Liver (tissue), 3 donors: ENCODE measurements at regions not wholly inside any gene's neighbourhood (a gene's known extent, or its start where the extent isn't known, plus 50 kb on each side); places are given as distances from the start of the nearest gene placed in this dataset.

Experiments used
- CTCF ChIP-seq: fragments of 150-350 bp; IDR thresholded peaks from 2 replicates; pipeline ENCODE4 v1.5.1; 2017; ENCODE audit warnings: improper control_type of control experiment, low read depth, low read length; ENCODE audit not compliant: missing input control
- JUND ChIP-seq, 2 donors: IDR thresholded peaks; 2 replicates each; pipeline ENCODE4 v1.6.1; 2016; ENCODE audit warnings: antibody characterized with exemption in 2 of 2
- REST ChIP-seq: IDR thresholded peaks from 2 replicates; pipeline ENCODE4 v1.6.1; 2016; ENCODE audit warnings: antibody characterized with exemption, mild to moderate bottlenecking
- TAF1 ChIP-seq: conservative IDR thresholded peaks from 2 replicates; pipeline ENCODE4 v1.6.1; 2016; ENCODE audit warnings: antibody characterized with exemption, mild to moderate bottlenecking
- donor health status: healthy.
- donor health status: healthy.

- TF ChIP-seq CTCF (no peak), JUND (IDR thresholded peaks at IDR 0.05) (no peak), REST (no peak), TAF1 (no peak)
Measured at GRCh38 chr2:200064879-200065278, 109.5 kb downstream of the MAIP1 start.
